HCT116 (cell line): ENCODE measurements at regions not wholly inside any gene's neighbourhood (a gene's known extent, or its start where the extent isn't known, plus 50 kb on each side); places are given as distances from the start of the nearest gene placed in this dataset.

Source experiments
- ATAC-seq: fragments of 200-7000 bp; cut with Tn5 transposase; 2 replicates; pipeline ENCODE4 v1.9.1; 2020; ENCODE audit warnings: mild to moderate bottlenecking, moderate library complexity
- BruUV-seq: library from RNA; stranded (reverse); fragments of 400-500 nt; replicated peaks from 2 replicates; lab custom pipeline; 2021; lab: Mats Ljungman, UMichigan
- CTCF ChIA-PET: fragments of 300-600 bp; sonication (Branson Sonifier 250); formaldehyde crosslinking; loops from one replicate; lab custom pipeline; 2021; ENCODE audit warnings: antibody characterized with exemption; lab: Charles Lee
- POLR2A ChIA-PET: fragments of 300-600, 350-600 bp; sonication (Branson Sonifier 250); formaldehyde crosslinking; loops from one replicate; lab custom pipeline; 2021; ENCODE audit warnings: antibody characterized with exemption; lab: Charles Lee
- RAD21 ChIA-PET, 2 experiments: fragments of 300-600 bp; sonication (Branson Sonifier 250); formaldehyde crosslinking; loops; one replicate each; lab custom pipeline; 2023; ENCODE audit warnings: low total read pairs in 2 of 2; ENCODE audit not compliant: uncharacterized antibody in 2 of 2, unreplicated experiment in 2 of 2, low non-redundant PET in 1 of 2; lab: Charles Lee
- DNase-seq: peaks from one replicate; pipeline ENCODE4 v3.0.0-alpha.2; 2010; ENCODE audit warnings: low read depth, low spot score
- H2AFZ ChIP-seq: fragments of 200-600 bp; shearing (Covaris generic), sonication (generic); 2 replicates; pipeline ENCODE4 v1.6.1; 2017; ENCODE audit warnings: low read depth, mixed run types, mixed read lengths, antibody characterized with exemption, low read length; ENCODE audit not compliant: poor library complexity, severe bottlenecking
- H3K27ac ChIP-seq: 2 replicates; pipeline ENCODE4 v1.5.1; 2012; ENCODE audit warnings: low read depth, low read length
- H3K27me3 ChIP-seq: fragments of 200-600 bp; sonication (generic); 2 replicates; pipeline ENCODE4 v1.6.1; 2016; ENCODE audit warnings: mixed run types, low read length, mixed read lengths; ENCODE audit not compliant: insufficient read depth
- H3K36me3 ChIP-seq, 2 experiments: fragments of 200-500 bp in 1 of 2; fragments of 200-600 bp in 1 of 2; sonication (Bioruptor generic) in 1 of 2; sonication (generic) in 1 of 2; 2 replicates each; pipeline versions ENCODE4 v1.5.1 to v1.6.1; 2014 to 2016; ENCODE audit warnings: low read length in 2 of 2, inconsistent platforms in 1 of 2, mixed read lengths in 1 of 2, mixed run types in 1 of 2; ENCODE audit not compliant: insufficient read depth in 2 of 2, control insufficient read depth in 1 of 2
- H3K4me1 ChIP-seq, 2 experiments: fragments of 200-600 bp in 1 of 2; sonication (generic) in 1 of 2; 2 replicates each; pipeline versions ENCODE4 v1.5.1 to v1.6.1; 2012 to 2017; ENCODE audit warnings: low read length in 2 of 2, inconsistent platforms in 1 of 2, mild to moderate bottlenecking in 1 of 2, mixed read lengths in 1 of 2, mixed run types in 1 of 2, moderate library complexity in 1 of 2; ENCODE audit not compliant: insufficient read depth in 2 of 2, control insufficient read depth in 1 of 2
- H3K4me2 ChIP-seq: fragments of 200-600 bp; sonication (generic); 2 replicates; pipeline ENCODE4 v1.6.1; 2017; ENCODE audit warnings: mixed run types, low read length, mixed read lengths
- H3K4me3 ChIP-seq, 2 experiments: fragments of 200-600 bp in 1 of 2; sonication (generic) in 1 of 2; replicated peaks in 1 of 2; 2 replicates each; pipeline ENCODE4 v1.5.1; 2011 to 2016; ENCODE audit warnings: low read length in 2 of 2, control low read depth in 1 of 2, low read depth in 1 of 2, mild to moderate bottlenecking in 1 of 2, mixed read lengths in 1 of 2, mixed run types in 1 of 2
- H3K79me2 ChIP-seq: fragments of 200-600 bp; sonication (generic); 2 replicates; pipeline ENCODE4 v1.6.1; 2017; ENCODE audit warnings: mild to moderate bottlenecking, mixed run types, low read length, moderate library complexity, mixed read lengths; ENCODE audit not compliant: insufficient read depth
- H3K9ac ChIP-seq: fragments of 200-600 bp; sonication (generic); 2 replicates; pipeline ENCODE4 v1.6.1; 2016; ENCODE audit warnings: low read length, mixed read lengths
- H3K9me2 ChIP-seq: fragments of 200-600 bp; sonication (generic), shearing (Covaris generic); 2 replicates; pipeline ENCODE4 v1.6.1; 2017; ENCODE audit warnings: mixed run types, mild to moderate bottlenecking, moderate library complexity; ENCODE audit not compliant: insufficient read depth
- H3K9me3 ChIP-seq, 2 experiments: fragments of 200-500 bp in 1 of 2; fragments of 200-600 bp in 1 of 2; sonication (Bioruptor generic) in 1 of 2; sonication (generic) in 1 of 2; 2 replicates each; pipeline ENCODE4 v1.6.1; 2014 to 2017; ENCODE audit warnings: low read length in 2 of 2, mixed read lengths in 2 of 2, inconsistent platforms in 1 of 2, low read depth in 1 of 2, mild to moderate bottlenecking in 1 of 2, mixed run types in 1 of 2, moderate library complexity in 1 of 2; ENCODE audit not compliant: control insufficient read depth in 1 of 2, insufficient read depth in 1 of 2
- H4K20me1 ChIP-seq: fragments of 200-600 bp; sonication (generic), shearing (Covaris generic); 2 replicates; pipeline ENCODE4 v1.6.1; 2017; ENCODE audit warnings: mixed run types, mild to moderate bottlenecking, moderate library complexity; ENCODE audit not compliant: insufficient read depth
- ATF3 ChIP-seq: IDR thresholded peaks from 2 replicates; pipeline ENCODE4 v1.6.1; 2012
- CTCF ChIP-seq, 3 experiments: fragments of 200-600 bp in 1 of 3; sonication (generic) in 1 of 3; IDR thresholded peaks in 2 of 3; conservative IDR thresholded peaks in 1 of 3; 2 replicates each; pipeline ENCODE4 v1.5.1; 2012 to 2017; ENCODE audit warnings: low read depth in 2 of 3, low read length in 2 of 3, antibody characterized with exemption in 1 of 3, borderline replicate concordance in 1 of 3, control low read depth in 1 of 3, mild to moderate bottlenecking in 1 of 3, mixed read lengths in 1 of 3, mixed run types in 1 of 3, moderate library complexity in 1 of 3; ENCODE audit not compliant: insufficient read depth in 1 of 3
- MAX ChIP-seq: IDR thresholded peaks from 2 replicates; pipeline ENCODE4 v1.6.1; 2012
- REST ChIP-seq: IDR thresholded peaks from 2 replicates; pipeline ENCODE4 v1.6.1; 2012; ENCODE audit warnings: low read depth
- SRF ChIP-seq: IDR thresholded peaks from 2 replicates; pipeline ENCODE4 v1.6.1; 2012; ENCODE audit warnings: low read depth
- ZFX ChIP-seq: fragments of 450-650 bp; IDR thresholded peaks from 2 replicates; pipeline ENCODE4 v1.6.1; 2017
- ZNF274 ChIP-seq: fragments of 200-500 bp; sonication (Bioruptor generic); IDR thresholded peaks from 2 replicates; pipeline ENCODE4 v1.6.1; 2014; ENCODE audit warnings: mild to moderate bottlenecking, low read depth, low read length, inconsistent platforms
- intact Hi-C: fragments of 100-400 bp; cut with micrococcal nuclease; formaldehyde crosslinking; loops from 2 replicates; pipeline ENCODE4 v1.10.0; 2022

- Histone ChIP-seq H3K79me2 (no peaks in the 10 kb centered on the region), H3K9ac (no peak overlapping the region), H3K4me1 (peaks cover 12 to 19% of the 10 kb centered on the region in 2 experiments), H3K27ac (no peak overlapping the region), H3K4me3 (no peak overlapping the region), H3K4me2 (no peak overlapping the region), H3K9me2 (no peaks in the 10 kb centered on the region), H4K20me1 (no peaks in the 10 kb centered on the region), H3K36me3 (no peaks in the 10 kb centered on the region), H3K27me3 (no peaks in the 10 kb centered on the region), H3K9me3 (no peaks in the 10 kb centered on the region), H2AFZ (no peak overlapping the region)
- ATAC-seq = no peak
- DNase-seq = no peak
- BruUV-seq = no TSS peak
- intact Hi-C loops = no loop called here
- POLR2A ChIA-PET = no interaction called here
- CTCF ChIA-PET = interaction anchor here (1.0 kb wide), 1 partner anchor 16 kb away, joined by 3 read pairs; no protein-coding TSS in a partner anchor
- TF ChIP-seq REST (no peak), SRF (no peak), CTCF (IDR thresholded peaks at IDR 0.05 in 2 of 3, conservative IDR thresholded peaks at IDR 0.05 in 1 of 3; ENCODE audit: borderline replicate concordance in 1 of 3, insufficient read depth in 1 of 3, low read depth in 2 of 3, low read length in 2 of 3) (no peak), ZFX (no peak), ZNF274 (no peak), MAX (no peak), ATF3 (no peak)
- RAD21 ChIA-PET = no interaction called here
Measured at GRCh38 chr1:214107322-214108096, 119.7 kb downstream of the PROX1 start.
